ENCODE measurements at regions not wholly inside any gene's neighbourhood (a gene's known extent, or its start where the extent isn't known, plus 50 kb on each side); places are given as distances from the start of the nearest gene placed in this dataset.

DNA sequence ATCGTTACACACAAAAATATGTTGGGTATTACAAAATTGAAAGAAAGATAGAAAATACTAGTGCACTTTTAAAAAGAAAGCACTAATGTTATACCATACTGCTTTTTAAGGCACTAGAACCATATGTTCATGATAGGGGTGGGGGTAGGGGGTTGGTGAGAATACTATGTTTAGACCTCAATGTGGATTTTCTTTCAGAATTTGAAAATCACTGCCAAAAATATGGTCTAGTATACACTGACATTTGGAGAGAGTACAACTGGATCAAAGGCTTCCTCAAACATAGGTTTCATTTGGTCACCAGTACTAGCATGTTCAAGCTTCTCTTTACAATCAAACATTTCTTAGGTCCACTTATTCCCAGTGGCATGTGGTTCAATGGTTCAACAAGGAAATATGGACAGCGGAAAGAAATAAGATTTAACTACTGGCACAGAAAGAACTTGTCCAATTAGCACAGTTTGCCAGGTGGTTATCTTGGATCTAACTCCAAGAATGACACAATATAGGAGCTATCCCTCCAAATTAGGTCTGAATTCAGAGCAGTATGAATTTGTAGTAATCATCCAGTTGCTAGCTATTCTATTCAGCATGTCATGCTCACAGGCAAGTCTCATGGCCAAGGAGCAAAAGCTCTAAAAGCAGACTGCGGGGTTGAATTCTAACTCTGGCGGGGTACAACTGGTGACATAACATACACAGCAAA, 139.3 kb downstream of the SLC24A2 start:
- Mint-ChIP-seq H3K27ac (no peak overlapping the region), H3K4me1 (peaks cover 12% of the 10 kb centered on the region), H3K27me3 (ENCODE audit: low read depth in 3 of 3) (peaks cover 0 to 2% (median 0%) of the 10 kb centered on the region in 3 donors), H3K36me3 (no peaks in the 10 kb centered on the region), H3K9me3 (peaks cover 0 to 3% (median 0%) of the 10 kb centered on the region in 7 donors), H3K4me3 (no peak overlapping the region)
- H3K27ac ChIP-seq (ENCODE audit: low read depth in 1 of 2, low read length in 2 of 2) = no peak overlapping the region
- TF ChIP-seq, protein P1, sequence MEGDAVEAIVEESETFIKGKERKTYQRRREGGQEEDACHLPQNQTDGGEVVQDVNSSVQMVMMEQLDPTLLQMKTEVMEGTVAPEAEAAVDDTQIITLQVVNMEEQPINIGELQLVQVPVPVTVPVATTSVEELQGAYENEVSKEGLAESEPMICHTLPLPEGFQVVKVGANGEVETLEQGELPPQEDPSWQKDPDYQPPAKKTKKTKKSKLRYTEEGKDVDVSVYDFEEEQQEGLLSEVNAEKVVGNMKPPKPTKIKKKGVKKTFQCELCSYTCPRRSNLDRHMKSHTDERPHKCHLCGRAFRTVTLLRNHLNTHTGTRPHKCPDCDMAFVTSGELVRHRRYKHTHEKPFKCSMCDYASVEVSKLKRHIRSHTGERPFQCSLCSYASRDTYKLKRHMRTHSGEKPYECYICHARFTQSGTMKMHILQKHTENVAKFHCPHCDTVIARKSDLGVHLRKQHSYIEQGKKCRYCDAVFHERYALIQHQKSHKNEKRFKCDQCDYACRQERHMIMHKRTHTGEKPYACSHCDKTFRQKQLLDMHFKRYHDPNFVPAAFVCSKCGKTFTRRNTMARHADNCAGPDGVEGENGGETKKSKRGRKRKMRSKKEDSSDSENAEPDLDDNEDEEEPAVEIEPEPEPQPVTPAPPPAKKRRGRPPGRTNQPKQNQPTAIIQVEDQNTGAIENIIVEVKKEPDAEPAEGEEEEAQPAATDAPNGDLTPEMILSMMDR (IDR thresholded peaks at IDR 0.05) = no peak
- H4K20me1 ChIP-seq (ENCODE audit: insufficient read depth, low read length) = no peaks in the 10 kb centered on the region
- intact Hi-C loops (cut with micrococcal nuclease) = no loop called here
- H3K36me3 ChIP-seq (replicated peaks in 1 of 2; ENCODE audit: control insufficient read depth in 1 of 2, insufficient read depth in 2 of 2, low read length in 2 of 2) = no peaks in the 10 kb centered on the region
- no CpG with 5 or more reads among the region's 4 CpGs for WGBS (ENCODE audit: insufficient coverage)
- H3K9me3 ChIP-seq (replicated peaks in 1 of 2; ENCODE audit: control insufficient read depth in 1 of 2, insufficient read depth in 1 of 2, low read length in 2 of 2) = no peaks in the 10 kb centered on the region
- H3K4me3 ChIP-seq (replicated peaks in 1 of 3; ENCODE audit: low read depth in 2 of 3, low read length in 3 of 3) = no peak overlapping the region
- H3K4me2 ChIP-seq (replicated peaks; ENCODE audit: extremely low read depth, low read length, poor library complexity, severe bottlenecking) = no peak overlapping the region
- H3K9ac ChIP-seq (ENCODE audit: insufficient read depth, low read length, poor library complexity, severe bottlenecking) = no peak overlapping the region
- no peaks in the 10 kb centered on the region for H3K79me2 ChIP-seq (ENCODE audit: insufficient read depth, low read length)
- H3K4me1 ChIP-seq (ENCODE audit: control insufficient read depth in 1 of 2, insufficient read depth in 2 of 2, low read length in 2 of 2) = peaks cover 0 to 8% of the 10 kb centered on the region in 2 donors
- no peaks in the 10 kb centered on the region for H3K27me3 ChIP-seq (ENCODE audit: control insufficient read depth in 2 of 2, insufficient read depth in 2 of 2, low read length in 2 of 2)
- no peak for DNase-seq
- H2AFZ ChIP-seq (ENCODE audit: insufficient read depth, low read depth, low read length, poor library complexity, severe bottlenecking) = no peak overlapping the region

- no peaks in the 10 kb centered on the region for H3K27me3 ChIP-seq (ENCODE audit: control insufficient read depth in 2 of 2, insufficient read depth in 2 of 2, low read length in 2 of 2)
- no peak overlapping the region for H3K4me2 ChIP-seq (replicated peaks; ENCODE audit: extremely low read depth, low read length, poor library complexity, severe bottlenecking)
- H3K4me1 ChIP-seq (ENCODE audit: control insufficient read depth in 1 of 2, insufficient read depth in 2 of 2, low read length in 2 of 2) = peaks cover 0 to 8% of the 10 kb centered on the region in 2 donors
- peaks cover 0 to 3% (median 0%) of the 10 kb centered on the region in 7 donors for H3K9me3 Mint-ChIP-seq
- H3K9ac ChIP-seq (ENCODE audit: insufficient read depth, low read length, poor library complexity, severe bottlenecking) = no peak overlapping the region
- H3K79me2 ChIP-seq (ENCODE audit: insufficient read depth, low read length) = no peaks in the 10 kb centered on the region
- TF ChIP-seq, protein P1 (IDR thresholded peaks at IDR 0.05) = no peak
- no peaks in the 10 kb centered on the region for H3K36me3 Mint-ChIP-seq
- H3K27ac Mint-ChIP-seq = no peak overlapping the region
- H2AFZ ChIP-seq (ENCODE audit: insufficient read depth, low read depth, low read length, poor library complexity, severe bottlenecking) = no peak overlapping the region
- WGBS (ENCODE audit: insufficient coverage) = no CpG with 5 or more reads among the region's 2 CpGs
- no peaks in the 10 kb centered on the region for H4K20me1 ChIP-seq (ENCODE audit: insufficient read depth, low read length)
- peak in 1 of 3 donors; percentile 4 for DNase-seq
- peaks cover 12% of the 10 kb centered on the region for H3K4me1 Mint-ChIP-seq
- no peak overlapping the region for H3K4me3 ChIP-seq (replicated peaks in 1 of 3; ENCODE audit: low read depth in 2 of 3, low read length in 3 of 3)
- no peak overlapping the region for H3K4me3 Mint-ChIP-seq
- no peaks in the 10 kb centered on the region for H3K9me3 ChIP-seq (replicated peaks in 1 of 2; ENCODE audit: control insufficient read depth in 1 of 2, insufficient read depth in 1 of 2, low read length in 2 of 2)
- peaks cover 0 to 2% (median under 1%) of the 10 kb centered on the region in 3 donors for H3K27me3 Mint-ChIP-seq (ENCODE audit: low read depth in 3 of 3)
- no peaks in the 10 kb centered on the region for H3K36me3 ChIP-seq (replicated peaks in 1 of 2; ENCODE audit: control insufficient read depth in 1 of 2, insufficient read depth in 2 of 2, low read length in 2 of 2)
- no peak overlapping the region for H3K27ac ChIP-seq (ENCODE audit: low read depth in 1 of 2, low read length in 2 of 2)
- intact Hi-C loops (cut with micrococcal nuclease) = no loop called here
Measured at GRCh38 chr9:19648672-19649071, 140.2 kb downstream of the SLC24A2 start.

All from CD14-positive monocyte (primary cell).